H1 (cell line): ENCODE measurements at regions not wholly inside any gene's neighbourhood (a gene's known extent, or its start where the extent isn't known, plus 50 kb on each side); places are given as distances from the start of the nearest gene placed in this dataset.

Source experiments
- CBX8 ChIP-seq: fragments of 300-800, 300-1000 bp; sonication (generic); IDR thresholded peaks from 2 replicates; pipeline ENCODE4 v1.7.1; 2016; ENCODE audit warnings: low read depth, low read length, borderline replicate concordance
- CHD1 ChIP-seq: IDR thresholded peaks from 2 replicates; pipeline ENCODE4 v1.6.1; 2012; ENCODE audit warnings: low read depth, low read length, improper control_type of control experiment
- POU5F1 ChIP-seq: IDR thresholded peaks from 2 replicates; pipeline ENCODE4 v1.6.1; 2011; ENCODE audit warnings: low read depth, mild to moderate bottlenecking, low read length, moderate library complexity
- RAD21 ChIP-seq, 2 experiments: IDR thresholded peaks in 1 of 2; conservative IDR thresholded peaks in 1 of 2; 2 replicates each; pipeline ENCODE4 v1.6.1; 2011; ENCODE audit warnings: low read depth in 2 of 2, low read length in 2 of 2, improper control_type of control experiment in 1 of 2, inconsistent platforms in 1 of 2, mild to moderate bottlenecking in 1 of 2, moderate library complexity in 1 of 2
- TF ChIP-seq, protein P1 (sequence below): fragments of 300-600 bp; sonication (generic); IDR thresholded peaks from 2 replicates; pipeline ENCODE4 v1.7.1; 2012; ENCODE audit warnings: low read length, moderate library complexity, mild to moderate bottlenecking, inconsistent platforms; ENCODE audit not compliant: insufficient replicate concordance

- TF ChIP-seq, protein P1, sequence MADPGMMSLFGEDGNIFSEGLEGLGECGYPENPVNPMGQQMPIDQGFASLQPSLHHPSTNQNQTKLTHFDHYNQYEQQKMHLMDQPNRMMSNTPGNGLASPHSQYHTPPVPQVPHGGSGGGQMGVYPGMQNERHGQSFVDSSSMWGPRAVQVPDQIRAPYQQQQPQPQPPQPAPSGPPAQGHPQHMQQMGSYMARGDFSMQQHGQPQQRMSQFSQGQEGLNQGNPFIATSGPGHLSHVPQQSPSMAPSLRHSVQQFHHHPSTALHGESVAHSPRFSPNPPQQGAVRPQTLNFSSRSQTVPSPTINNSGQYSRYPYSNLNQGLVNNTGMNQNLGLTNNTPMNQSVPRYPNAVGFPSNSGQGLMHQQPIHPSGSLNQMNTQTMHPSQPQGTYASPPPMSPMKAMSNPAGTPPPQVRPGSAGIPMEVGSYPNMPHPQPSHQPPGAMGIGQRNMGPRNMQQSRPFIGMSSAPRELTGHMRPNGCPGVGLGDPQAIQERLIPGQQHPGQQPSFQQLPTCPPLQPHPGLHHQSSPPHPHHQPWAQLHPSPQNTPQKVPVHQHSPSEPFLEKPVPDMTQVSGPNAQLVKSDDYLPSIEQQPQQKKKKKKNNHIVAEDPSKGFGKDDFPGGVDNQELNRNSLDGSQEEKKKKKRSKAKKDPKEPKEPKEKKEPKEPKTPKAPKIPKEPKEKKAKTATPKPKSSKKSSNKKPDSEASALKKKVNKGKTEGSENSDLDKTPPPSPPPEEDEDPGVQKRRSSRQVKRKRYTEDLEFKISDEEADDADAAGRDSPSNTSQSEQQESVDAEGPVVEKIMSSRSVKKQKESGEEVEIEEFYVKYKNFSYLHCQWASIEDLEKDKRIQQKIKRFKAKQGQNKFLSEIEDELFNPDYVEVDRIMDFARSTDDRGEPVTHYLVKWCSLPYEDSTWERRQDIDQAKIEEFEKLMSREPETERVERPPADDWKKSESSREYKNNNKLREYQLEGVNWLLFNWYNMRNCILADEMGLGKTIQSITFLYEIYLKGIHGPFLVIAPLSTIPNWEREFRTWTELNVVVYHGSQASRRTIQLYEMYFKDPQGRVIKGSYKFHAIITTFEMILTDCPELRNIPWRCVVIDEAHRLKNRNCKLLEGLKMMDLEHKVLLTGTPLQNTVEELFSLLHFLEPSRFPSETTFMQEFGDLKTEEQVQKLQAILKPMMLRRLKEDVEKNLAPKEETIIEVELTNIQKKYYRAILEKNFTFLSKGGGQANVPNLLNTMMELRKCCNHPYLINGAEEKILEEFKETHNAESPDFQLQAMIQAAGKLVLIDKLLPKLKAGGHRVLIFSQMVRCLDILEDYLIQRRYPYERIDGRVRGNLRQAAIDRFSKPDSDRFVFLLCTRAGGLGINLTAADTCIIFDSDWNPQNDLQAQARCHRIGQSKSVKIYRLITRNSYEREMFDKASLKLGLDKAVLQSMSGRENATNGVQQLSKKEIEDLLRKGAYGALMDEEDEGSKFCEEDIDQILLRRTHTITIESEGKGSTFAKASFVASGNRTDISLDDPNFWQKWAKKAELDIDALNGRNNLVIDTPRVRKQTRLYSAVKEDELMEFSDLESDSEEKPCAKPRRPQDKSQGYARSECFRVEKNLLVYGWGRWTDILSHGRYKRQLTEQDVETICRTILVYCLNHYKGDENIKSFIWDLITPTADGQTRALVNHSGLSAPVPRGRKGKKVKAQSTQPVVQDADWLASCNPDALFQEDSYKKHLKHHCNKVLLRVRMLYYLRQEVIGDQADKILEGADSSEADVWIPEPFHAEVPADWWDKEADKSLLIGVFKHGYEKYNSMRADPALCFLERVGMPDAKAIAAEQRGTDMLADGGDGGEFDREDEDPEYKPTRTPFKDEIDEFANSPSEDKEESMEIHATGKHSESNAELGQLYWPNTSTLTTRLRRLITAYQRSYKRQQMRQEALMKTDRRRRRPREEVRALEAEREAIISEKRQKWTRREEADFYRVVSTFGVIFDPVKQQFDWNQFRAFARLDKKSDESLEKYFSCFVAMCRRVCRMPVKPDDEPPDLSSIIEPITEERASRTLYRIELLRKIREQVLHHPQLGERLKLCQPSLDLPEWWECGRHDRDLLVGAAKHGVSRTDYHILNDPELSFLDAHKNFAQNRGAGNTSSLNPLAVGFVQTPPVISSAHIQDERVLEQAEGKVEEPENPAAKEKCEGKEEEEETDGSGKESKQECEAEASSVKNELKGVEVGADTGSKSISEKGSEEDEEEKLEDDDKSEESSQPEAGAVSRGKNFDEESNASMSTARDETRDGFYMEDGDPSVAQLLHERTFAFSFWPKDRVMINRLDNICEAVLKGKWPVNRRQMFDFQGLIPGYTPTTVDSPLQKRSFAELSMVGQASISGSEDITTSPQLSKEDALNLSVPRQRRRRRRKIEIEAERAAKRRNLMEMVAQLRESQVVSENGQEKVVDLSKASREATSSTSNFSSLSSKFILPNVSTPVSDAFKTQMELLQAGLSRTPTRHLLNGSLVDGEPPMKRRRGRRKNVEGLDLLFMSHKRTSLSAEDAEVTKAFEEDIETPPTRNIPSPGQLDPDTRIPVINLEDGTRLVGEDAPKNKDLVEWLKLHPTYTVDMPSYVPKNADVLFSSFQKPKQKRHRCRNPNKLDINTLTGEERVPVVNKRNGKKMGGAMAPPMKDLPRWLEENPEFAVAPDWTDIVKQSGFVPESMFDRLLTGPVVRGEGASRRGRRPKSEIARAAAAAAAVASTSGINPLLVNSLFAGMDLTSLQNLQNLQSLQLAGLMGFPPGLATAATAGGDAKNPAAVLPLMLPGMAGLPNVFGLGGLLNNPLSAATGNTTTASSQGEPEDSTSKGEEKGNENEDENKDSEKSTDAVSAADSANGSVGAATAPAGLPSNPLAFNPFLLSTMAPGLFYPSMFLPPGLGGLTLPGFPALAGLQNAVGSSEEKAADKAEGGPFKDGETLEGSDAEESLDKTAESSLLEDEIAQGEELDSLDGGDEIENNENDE, result no peak
- TF ChIP-seq RAD21 (IDR thresholded peaks at IDR 0.05 in 1 of 2, conservative IDR thresholded peaks at IDR 0.05 in 1 of 2; ENCODE audit: low read depth in 2 of 2, low read length in 2 of 2) (no peak), POU5F1 (no peak), CHD1 (no peak), CBX8 (no peak)
These were observed 66.6 kb downstream of the IFNG start (continued) for GRCh38 chr12:68092976-68093375.
